H1 (cell line): ENCODE measurements at regions not wholly inside any gene's neighbourhood (a gene's known extent, or its start where the extent isn't known, plus 50 kb on each side); places are given as distances from the start of the nearest gene placed in this dataset.

Experiments used
- CTCF ChIA-PET: fragments of 300-600 bp; sonication (Branson Sonifier 250); formaldehyde crosslinking; loops from one replicate; lab custom pipeline; 2021; ENCODE audit not compliant: partially characterized antibody; lab: Charles Lee
- POLR2A ChIA-PET: fragments of 300-600 bp; sonication (Branson Sonifier 250); formaldehyde crosslinking; loops from one replicate; lab custom pipeline; 2021; ENCODE audit warnings: inconsistent platforms; ENCODE audit not compliant: partially characterized antibody; lab: Charles Lee
- DNase-seq, 2 experiments: peaks; one replicate each; pipeline versions ENCODE4 v3.0.0 to v3.0.0-alpha.2; 2010 to 2022; ENCODE audit warnings: low spot score in 2 of 2, low read depth in 1 of 2, mixed read lengths in 1 of 2
- FAIRE-seq: peaks from 2 replicates; lab custom pipeline; 2011; peaks lifted over from hg19 to GRCh38; lab: Jason Lieb, UNC
- H2AFZ ChIP-seq: 2 replicates; pipeline ENCODE4 v1.8.1; 2012; ENCODE audit warnings: low read length, inconsistent platforms
- H2AK5ac ChIP-seq: 2 replicates; pipeline ENCODE4 v1.6.1; 2013; ENCODE audit warnings: low read depth, low read length
- H2BK120ac ChIP-seq: replicated peaks from 2 replicates; pipeline ENCODE3; 2013; ENCODE audit warnings: low read depth, low read length, inconsistent platforms
- H2BK12ac ChIP-seq: 2 replicates; pipeline ENCODE4 v1.6.1; 2013; ENCODE audit warnings: low read depth, low read length
- H2BK15ac ChIP-seq: 2 replicates; pipeline ENCODE4 v1.6.1; 2013; ENCODE audit warnings: low read length
- H2BK20ac ChIP-seq: 2 replicates; pipeline ENCODE4 v1.6.1; 2013; ENCODE audit warnings: low read length
- H2BK5ac ChIP-seq: 2 replicates; pipeline ENCODE4 v1.6.1; 2013; ENCODE audit warnings: low read depth, low read length
- H3K14ac ChIP-seq: 2 replicates; pipeline ENCODE4 v1.6.1; 2013; ENCODE audit warnings: inconsistent platforms; ENCODE audit not compliant: insufficient read length
- H3K18ac ChIP-seq: 2 replicates; pipeline ENCODE4 v1.6.1; 2013; ENCODE audit warnings: low read length; ENCODE audit errors: extremely low read depth
- H3K23ac ChIP-seq: 2 replicates; pipeline ENCODE4 v1.6.1; 2013; ENCODE audit warnings: inconsistent platforms; ENCODE audit not compliant: insufficient read length
- H3K23me2 ChIP-seq: 2 replicates; pipeline ENCODE4 v1.6.1; 2013; ENCODE audit warnings: low read depth, low read length
- H3K27ac ChIP-seq: 2 replicates; pipeline ENCODE4 v1.6.1; 2011; ENCODE audit warnings: low read depth, low read length, inconsistent platforms
- H3K27me3 ChIP-seq, 4 experiments: replicated peaks in 1 of 4; 1 replicate in 1 of 4; 2 replicates in 3 of 4; pipeline versions ENCODE4 v1.6.1 to v1.8.1; 2011 to 2013; ENCODE audit warnings: low read length in 3 of 4, mild to moderate bottlenecking in 3 of 4, inconsistent platforms in 2 of 4, mixed read lengths in 2 of 4, moderate library complexity in 1 of 4; ENCODE audit not compliant: control insufficient read depth in 3 of 4, insufficient read depth in 3 of 4; ENCODE audit errors: extremely low read depth in 1 of 4
- H3K36me3 ChIP-seq, 4 experiments: 2 replicates each; pipeline versions ENCODE4 v1.6.1 to v1.8.1; 2011 to 2013; ENCODE audit warnings: mild to moderate bottlenecking in 4 of 4, low read length in 3 of 4, moderate library complexity in 2 of 4, control low read depth in 1 of 4, inconsistent platforms in 1 of 4; ENCODE audit not compliant: insufficient read depth in 4 of 4, control insufficient read depth in 2 of 4
- H3K4ac ChIP-seq: replicated peaks from 2 replicates; pipeline ENCODE3; 2013; ENCODE audit warnings: low read length, low read depth, mixed read lengths, inconsistent platforms; ENCODE audit not compliant: insufficient read length
- H3K4me1 ChIP-seq, 4 experiments: replicated peaks in 1 of 4; 1 replicate in 1 of 4; 2 replicates in 3 of 4; pipeline versions ENCODE4 v1.6.1 to v1.8.1; 2011 to 2013; ENCODE audit warnings: low read length in 3 of 4, inconsistent platforms in 2 of 4, mixed read lengths in 1 of 4; ENCODE audit not compliant: insufficient read depth in 4 of 4, control insufficient read depth in 3 of 4
- H3K4me2 ChIP-seq, 2 experiments: 2 replicates each; pipeline versions ENCODE4 v1.6.1 to v1.8.1; 2011 to 2013; ENCODE audit warnings: low read depth in 2 of 2, low read length in 2 of 2, control low read depth in 1 of 2, inconsistent platforms in 1 of 2, mild to moderate bottlenecking in 1 of 2; ENCODE audit not compliant: insufficient read depth in 1 of 2
- H3K4me3 ChIP-seq, 4 experiments: fragments of 200-600, 300-600 bp in 1 of 4; sonication (generic), shearing (Covaris generic), sonication (Bioruptor Twin) in 1 of 4; 2 replicates each; pipeline versions ENCODE4 v1.5.1 to v1.8.1; 2011 to 2016; ENCODE audit warnings: low read length in 4 of 4, low read depth in 3 of 4, control low read depth in 2 of 4, inconsistent platforms in 2 of 4, mild to moderate bottlenecking in 2 of 4, mixed read lengths in 1 of 4, moderate library complexity in 1 of 4; ENCODE audit not compliant: insufficient read depth in 2 of 4; ENCODE audit errors: extremely low read depth in 1 of 4
- H3K56ac ChIP-seq: replicated peaks from 2 replicates; pipeline ENCODE3; 2013; ENCODE audit warnings: low read depth, mild to moderate bottlenecking, mixed read lengths, low read length, inconsistent platforms; ENCODE audit not compliant: insufficient read length
- H3K79me1 ChIP-seq: 2 replicates; pipeline ENCODE4 v1.6.1; 2013; ENCODE audit warnings: low read depth, low read length, control low read depth
- H3K79me2 ChIP-seq, 2 experiments: 2 replicates each; pipeline versions ENCODE4 v1.6.1 to v1.8.1; 2012 to 2013; ENCODE audit warnings: low read length in 2 of 2, mild to moderate bottlenecking in 2 of 2, inconsistent platforms in 1 of 2; ENCODE audit not compliant: insufficient read depth in 2 of 2, control insufficient read depth in 1 of 2
- H3K9ac ChIP-seq, 4 experiments: replicated peaks in 1 of 4; 1 replicate in 1 of 4; 2 replicates in 3 of 4; pipeline versions ENCODE4 v1.6.1 to v1.8.1; 2011 to 2013; ENCODE audit warnings: low read depth in 3 of 4, low read length in 3 of 4, control low read depth in 2 of 4, mild to moderate bottlenecking in 2 of 4, moderate library complexity in 2 of 4, inconsistent platforms in 1 of 4; ENCODE audit errors: extremely low read depth in 1 of 4
- H3K9me3 ChIP-seq, 2 experiments: 2 replicates each; pipeline versions ENCODE4 v1.6.1 to v1.8.1; 2012 to 2013; ENCODE audit warnings: mild to moderate bottlenecking in 2 of 2, moderate library complexity in 2 of 2, control low read depth in 1 of 2, inconsistent platforms in 1 of 2, low read depth in 1 of 2, low read length in 1 of 2, mixed read lengths in 1 of 2; ENCODE audit not compliant: insufficient read depth in 2 of 2
- H4K20me1 ChIP-seq, 2 experiments: replicated peaks in 1 of 2; 2 replicates each; pipeline versions ENCODE3 to v1.8.1; 2011 to 2013; ENCODE audit warnings: inconsistent platforms in 2 of 2, low read length in 2 of 2, mild to moderate bottlenecking in 1 of 2; ENCODE audit not compliant: insufficient read depth in 2 of 2, control insufficient read depth in 1 of 2
- H4K5ac ChIP-seq: 2 replicates; pipeline ENCODE4 v1.6.1; 2013; ENCODE audit warnings: low read length, low read depth, mixed read lengths, inconsistent platforms; ENCODE audit not compliant: insufficient read length
- H4K8ac ChIP-seq: 2 replicates; pipeline ENCODE4 v1.8.0; 2013; ENCODE audit warnings: mild to moderate bottlenecking, moderate library complexity, low read length, inconsistent platforms; ENCODE audit not compliant: insufficient read depth; ENCODE audit errors: extremely low read depth
- H4K91ac ChIP-seq: replicated peaks from 2 replicates; pipeline ENCODE3; 2013; ENCODE audit warnings: low read length, mixed read lengths, inconsistent platforms; ENCODE audit not compliant: insufficient read length
- ATF2 ChIP-seq: IDR thresholded peaks from 2 replicates; pipeline ENCODE4 v1.6.1; 2012; ENCODE audit warnings: low read length, inconsistent platforms
- ATF3 ChIP-seq: IDR thresholded peaks from 2 replicates; pipeline ENCODE4 v1.6.1; 2011; ENCODE audit warnings: low read depth, mild to moderate bottlenecking, low read length; ENCODE audit not compliant: insufficient read depth
- CREB1 ChIP-seq: IDR thresholded peaks from 2 replicates; pipeline ENCODE4 v1.6.1; 2012; ENCODE audit warnings: inconsistent platforms
- CTBP2 ChIP-seq: IDR thresholded peaks from 2 replicates; pipeline ENCODE4 v1.7.0; 2011; ENCODE audit warnings: borderline replicate concordance, mild to moderate bottlenecking, moderate library complexity, mixed read lengths, low read length; ENCODE audit not compliant: insufficient read depth, insufficient read length
- PHF8 ChIP-seq: fragments of 200-600 bp; sonication (generic); conservative IDR thresholded peaks from 2 replicates; pipeline ENCODE4 v1.7.1; 2012; ENCODE audit warnings: low read depth, mild to moderate bottlenecking, inconsistent platforms, low read length, moderate library complexity
- RXRA ChIP-seq: IDR thresholded peaks from 2 replicates; pipeline ENCODE4 v1.6.1; 2011; ENCODE audit warnings: low read depth, mild to moderate bottlenecking, low read length, moderate library complexity; ENCODE audit not compliant: insufficient read depth
- SRF ChIP-seq: IDR thresholded peaks from 2 replicates; pipeline ENCODE4 v1.6.1; 2011; ENCODE audit warnings: mild to moderate bottlenecking, low read depth, low read length, moderate library complexity
- WGBS, 2 experiments: shearing (Covaris generic) in 1 of 2; methylation state at CpG; one replicate each; pipeline versions ENCODE4 v1.1.6 to v1.1.7; 2013 to 2015; ENCODE audit warnings: low lambda C conversion rate in 2 of 2, mixed read lengths in 2 of 2, inconsistent platforms in 1 of 2, low coverage in 1 of 2, missing lambda C conversion rate in 1 of 2; ENCODE audit not compliant: insufficient replicate concordance in 2 of 2, insufficient coverage in 1 of 2, insufficient read length in 1 of 2; ENCODE audit errors: extremely low coverage in 1 of 2, missing lambda C conversion rate in 1 of 2; 5-methylcytosine and 5-hydroxymethylcytosine counted together

- no peak overlapping the region for H4K5ac ChIP-seq
- no peak overlapping the region for H3K14ac ChIP-seq
- H3K9me3 ChIP-seq: peaks cover 57 to 61% of the 10 kb centered on the region in 2 experiments
- no peak overlapping the region for H2AFZ ChIP-seq
- FAIRE-seq (no peak), DNase-seq (no peak)
- no peak overlapping the region for H2AK5ac ChIP-seq
- H3K4me3 ChIP-seq: no peak overlapping the region
- H3K27me3 ChIP-seq: no peaks in the 10 kb centered on the region
- no peak overlapping the region for H4K91ac ChIP-seq
- no peak overlapping the region for H2BK20ac ChIP-seq
- H3K27ac ChIP-seq: no peak overlapping the region
- no peak overlapping the region for H3K23ac ChIP-seq
- no peaks in the 10 kb centered on the region for H4K20me1 ChIP-seq
- H3K56ac ChIP-seq: no peak overlapping the region
- no peak overlapping the region for H2BK15ac ChIP-seq
- 53% methylated on average over 2 of the region's 2 CpGs; no CpG with 5 or more reads in 1 of the 2 experiments for WGBS, 2 experiments
- H3K4me2 ChIP-seq: no peak overlapping the region
- H3K36me3 ChIP-seq: no peaks in the 10 kb centered on the region
- H3K79me1 ChIP-seq: no peaks in the 10 kb centered on the region
- no peak overlapping the region for H3K9ac ChIP-seq
- POLR2A ChIA-PET: no interaction called here
- no peak overlapping the region for H3K4ac ChIP-seq
- no peak overlapping the region for H2BK12ac ChIP-seq
- CTCF ChIA-PET: no interaction called here
- no peak overlapping the region for H2BK120ac ChIP-seq
- no peak overlapping the region for H4K8ac ChIP-seq
- no peak overlapping the region for H2BK5ac ChIP-seq
- no peaks in the 10 kb centered on the region for H3K79me2 ChIP-seq
- no peak overlapping the region for H3K18ac ChIP-seq
- no peaks in the 10 kb centered on the region for H3K4me1 ChIP-seq
- H3K23me2 ChIP-seq: no peaks in the 10 kb centered on the region
- TF ChIP-seq RXRA: no peak
- no peak for TF ChIP-seq ATF3
- no peak for TF ChIP-seq CREB1
- no peak for TF ChIP-seq ATF2
- TF ChIP-seq PHF8: no peak
- TF ChIP-seq CTBP2: no peak
- TF ChIP-seq SRF: no peak
Measured at GRCh38 chr18:71107244-71107643, 818.4 kb downstream of the SOCS6 start.
